Activated naive CD8-positive, alpha-beta T cell treated with anti-CD3 and anti-CD28 coated beads, Interleukin-2, amount 50 U/mL, for 16 hours (primary cell): ENCODE measurements at regions not wholly inside any gene's neighbourhood (a gene's known extent, or its start where the extent isn't known, plus 50 kb on each side); places are given as distances from the start of the nearest gene placed in this dataset.

ENCODE experiments used
- DNase-seq: peaks from one replicate; pipeline ENCODE4 v3.0.0-alpha.2; 2020; ENCODE audit warnings: low read depth, low spot score

GRCh38 chr9:18347386-18348082 is 126.4 kb upstream of the ADAMTSL1 start:
- no peak for DNase-seq

GRCh38 chr9:18348083-18348475 is 125.9 kb upstream of the ADAMTSL1 start:
- DNase-seq: no peak

- no peak for DNase-seq
These were observed 124.4 kb upstream of the ADAMTSL1 start for GRCh38 chr9:18349530-18349929.

GRCh38 chr9:18350036-18350435 is 123.9 kb upstream of the ADAMTSL1 start:
- DNase-seq: no peak

- no peak for DNase-seq
These were observed 122.9 kb upstream of the ADAMTSL1 start for GRCh38 chr9:18350995-18351595.

GRCh38 chr9:18352711-18353110 is 121.2 kb upstream of the ADAMTSL1 start:
- no peak for DNase-seq

GRCh38 chr9:18353473-18353872 is 120.5 kb upstream of the ADAMTSL1 start:
- DNase-seq: no peak

GRCh38 chr9:18357321-18357720 is 116.6 kb upstream of the ADAMTSL1 start:
- no peak for DNase-seq

- DNase-seq: no peak
These were observed 115.6 kb upstream of the ADAMTSL1 start for GRCh38 chr9:18358325-18358724.

- DNase-seq: no peak
These were observed 114.6 kb upstream of the ADAMTSL1 start for GRCh38 chr9:18359335-18359734.

- DNase-seq: no peak
These were observed 113.9 kb upstream of the ADAMTSL1 start for GRCh38 chr9:18360005-18360404.

- no peak for DNase-seq
These were observed 112.3 kb upstream of the ADAMTSL1 start for GRCh38 chr9:18361646-18362045.

- DNase-seq: no peak
These were observed 111.8 kb upstream of the ADAMTSL1 start for GRCh38 chr9:18362166-18362565.

- DNase-seq: no peak
These were observed 110.9 kb upstream of the ADAMTSL1 start for GRCh38 chr9:18362901-18363685.

GRCh38 chr9:18365651-18366050 is 108.3 kb upstream of the ADAMTSL1 start:
- DNase-seq: no peak

GRCh38 chr9:18366184-18366583 is 107.8 kb upstream of the ADAMTSL1 start:
- DNase-seq: no peak

GRCh38 chr9:18368206-18368605 is 105.7 kb upstream of the ADAMTSL1 start:
- DNase-seq: no peak

- no peak for DNase-seq
These were observed 102.8 kb upstream of the ADAMTSL1 start for GRCh38 chr9:18371141-18371540.

GRCh38 chr9:18371621-18372020 is 102.3 kb upstream of the ADAMTSL1 start:
- no peak for DNase-seq

- no peak for DNase-seq
These were observed 94.7 kb upstream of the ADAMTSL1 start for GRCh38 chr9:18379073-18379811.

GRCh38 chr9:18382243-18382642 is 91.7 kb upstream of the ADAMTSL1 start:
- DNase-seq: no peak

GRCh38 chr9:18384066-18384465 is 89.9 kb upstream of the ADAMTSL1 start:
- DNase-seq: no peak
